ENCODE measurements at regions not wholly inside any gene's neighbourhood (a gene's known extent, or its start where the extent isn't known, plus 50 kb on each side); places are given as distances from the start of the nearest gene placed in this dataset.

DNA sequence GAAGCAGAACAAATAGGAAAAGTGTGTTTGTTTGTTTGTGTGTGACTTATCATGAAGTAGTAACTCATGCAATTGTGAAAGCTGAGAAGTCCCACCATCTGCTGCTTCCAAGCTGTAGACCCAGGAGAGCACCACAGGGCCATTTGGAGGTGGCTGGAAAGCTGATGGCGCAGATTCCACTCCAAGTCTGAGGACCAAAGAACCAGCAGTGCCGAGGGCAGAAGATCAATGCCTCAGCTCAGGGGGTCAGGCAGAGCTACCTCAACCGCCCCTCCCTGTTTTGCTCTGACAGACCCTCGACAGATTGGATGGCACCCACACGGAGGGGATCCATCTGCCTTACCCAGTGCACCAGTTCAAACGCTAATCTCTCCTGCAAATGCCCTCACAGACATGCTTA, 896.2 kb downstream of the BRD1 start:
- Histone ChIP-seq H3K4me3 (ENCODE audit: low read length in 2 of 2) (no peak overlapping the region), H2BK15ac (ENCODE audit: low read length) (no peak overlapping the region), H3K14ac (ENCODE audit: low read length) (no peak overlapping the region), H2BK12ac (ENCODE audit: low read length) (no peak overlapping the region), H2BK120ac (ENCODE audit: low read depth, low read length) (no peak overlapping the region), H3K79me1 (ENCODE audit: low read depth, low read length) (no peaks in the 10 kb centered on the region), H3K9me3 (replicated peaks in 1 of 2; ENCODE audit: control insufficient read depth in 2 of 2, insufficient read depth in 1 of 2, low read depth in 1 of 2, low read length in 2 of 2) (peaks cover 0 to 7% of the 10 kb centered on the region in 2 donors), H3K18ac (ENCODE audit: low read length) (peak overlapping the region; percentile 2), H4K8ac (ENCODE audit: low read depth, low read length) (no peak overlapping the region), H2AFZ (ENCODE audit: low read length) (no peak overlapping the region), H3K27ac (replicated peaks; ENCODE audit: low read length) (no peak overlapping the region), H3K4me1 (ENCODE audit: control insufficient read depth in 2 of 2, insufficient read depth in 1 of 2, low read depth in 1 of 2, low read length in 2 of 2) (no peaks in the 10 kb centered on the region), H2AK5ac (ENCODE audit: low read depth, low read length) (no peak overlapping the region), H3K9ac (ENCODE audit: low read depth, low read length, poor library complexity) (no peak overlapping the region), H3K4me2 (ENCODE audit: insufficient read depth, low read length, poor library complexity, severe bottlenecking) (no peak overlapping the region), H3K36me3 (replicated peaks in 1 of 2; ENCODE audit: control insufficient read depth in 2 of 2, insufficient read depth in 2 of 2, low read length in 2 of 2) (no peaks in the 10 kb centered on the region), H2BK5ac (ENCODE audit: low read length) (no peak overlapping the region), H3K27me3 (ENCODE audit: control insufficient read depth in 3 of 3, insufficient read depth in 3 of 3, low read depth in 1 of 3, low read length in 3 of 3) (no peaks in the 10 kb centered on the region), H3K4ac (ENCODE audit: low read length) (no peak overlapping the region), H4K91ac (ENCODE audit: low read depth, low read length, poor library complexity) (no peak overlapping the region), H3K23ac (ENCODE audit: low read depth, low read length, poor library complexity) (no peak overlapping the region)
- DNase-seq (ENCODE audit: low spot score), result no peak
- no CpG with 5 or more reads among the region's 6 CpGs for WGBS, 2 donors (ENCODE audit: extremely low coverage in 2 of 2, insufficient read length in 2 of 2, insufficient replicate concordance in 1 of 2)

- no peaks in the 10 kb centered on the region for H3K4me1 ChIP-seq (ENCODE audit: control insufficient read depth in 2 of 2, insufficient read depth in 1 of 2, low read depth in 1 of 2, low read length in 2 of 2)
- H3K9ac ChIP-seq (ENCODE audit: low read depth, low read length, poor library complexity), result peak overlapping the region; percentile 70
- H3K18ac ChIP-seq (ENCODE audit: low read length), result peak overlapping the region; percentile 82
- no peak overlapping the region for H3K14ac ChIP-seq (ENCODE audit: low read length)
- H2BK15ac ChIP-seq (ENCODE audit: low read length), result peak overlapping the region; percentile 27
- H2BK12ac ChIP-seq (ENCODE audit: low read length), result no peak overlapping the region
- no peak for DNase-seq (ENCODE audit: low spot score)
- no peaks in the 10 kb centered on the region for H3K36me3 ChIP-seq (replicated peaks in 1 of 2; ENCODE audit: control insufficient read depth in 2 of 2, insufficient read depth in 2 of 2, low read length in 2 of 2)
- no peak overlapping the region for H3K27ac ChIP-seq (replicated peaks; ENCODE audit: low read length)
- peak overlapping the region; percentile 61 for H2AK5ac ChIP-seq (ENCODE audit: low read depth, low read length)
- H3K4me3 ChIP-seq (ENCODE audit: low read length in 2 of 2), result no peak overlapping the region
- H4K91ac ChIP-seq (ENCODE audit: low read depth, low read length, poor library complexity), result no peak overlapping the region
- no peak overlapping the region for H2BK5ac ChIP-seq (ENCODE audit: low read length)
- H3K79me1 ChIP-seq (ENCODE audit: low read depth, low read length), result no peaks in the 10 kb centered on the region
- peak overlapping the region; percentile 78 for H4K8ac ChIP-seq (ENCODE audit: low read depth, low read length)
- H2BK120ac ChIP-seq (ENCODE audit: low read depth, low read length), result no peak overlapping the region
- no peak overlapping the region for H3K4me2 ChIP-seq (ENCODE audit: insufficient read depth, low read length, poor library complexity, severe bottlenecking)
- peaks cover 0 to 4% of the 10 kb centered on the region in 2 donors for H3K9me3 ChIP-seq (replicated peaks in 1 of 2; ENCODE audit: control insufficient read depth in 2 of 2, insufficient read depth in 1 of 2, low read depth in 1 of 2, low read length in 2 of 2)
- no peaks in the 10 kb centered on the region for H3K27me3 ChIP-seq (ENCODE audit: control insufficient read depth in 3 of 3, insufficient read depth in 3 of 3, low read depth in 1 of 3, low read length in 3 of 3)
- H3K4ac ChIP-seq (ENCODE audit: low read length), result no peak overlapping the region
- H2AFZ ChIP-seq (ENCODE audit: low read length), result no peak overlapping the region
- no peak overlapping the region for H3K23ac ChIP-seq (ENCODE audit: low read depth, low read length, poor library complexity)
- whole genome bisulfite sequencing, 2 donors (ENCODE audit: extremely low coverage in 2 of 2, insufficient read length in 2 of 2, insufficient replicate concordance in 1 of 2), result no CpG with 5 or more reads among the region's 10 CpGs
Measured at GRCh38 chr22:48929276-48929790, 898.3 kb downstream of the BRD1 start.

- no peak overlapping the region for H3K4ac ChIP-seq (ENCODE audit: low read length)
Measured at GRCh38 chr22:48927591-48927990, 900.1 kb downstream of the BRD1 start.

GRCh38 chr22:48926643-48927042, 901.0 kb downstream of the BRD1 start:
- Histone ChIP-seq H2BK12ac (ENCODE audit: low read length) (no peak overlapping the region), H3K4ac (ENCODE audit: low read length) (no peak overlapping the region), H4K91ac (ENCODE audit: low read depth, low read length, poor library complexity) (no peak overlapping the region), H2BK120ac (ENCODE audit: low read depth, low read length) (no peak overlapping the region), H3K18ac (ENCODE audit: low read length) (no peak overlapping the region), H2BK15ac (ENCODE audit: low read length) (no peak overlapping the region), H2AFZ (ENCODE audit: low read length) (no peak overlapping the region), H2AK5ac (ENCODE audit: low read depth, low read length) (no peak overlapping the region), H3K14ac (ENCODE audit: low read length) (no peak overlapping the region), H3K23ac (ENCODE audit: low read depth, low read length, poor library complexity) (no peak overlapping the region), H2BK5ac (ENCODE audit: low read length) (no peak overlapping the region), H3K27me3 (ENCODE audit: control insufficient read depth in 3 of 3, insufficient read depth in 3 of 3, low read depth in 1 of 3, low read length in 3 of 3) (no peaks in the 10 kb centered on the region), H3K4me1 (ENCODE audit: control insufficient read depth in 2 of 2, insufficient read depth in 1 of 2, low read depth in 1 of 2, low read length in 2 of 2) (peaks cover 0 to 2% of the 10 kb centered on the region in 2 donors), H4K8ac (ENCODE audit: low read depth, low read length) (no peak overlapping the region), H3K27ac (replicated peaks; ENCODE audit: low read length) (no peak overlapping the region), H3K9me3 (replicated peaks in 1 of 2; ENCODE audit: control insufficient read depth in 2 of 2, insufficient read depth in 1 of 2, low read depth in 1 of 2, low read length in 2 of 2) (no peaks in the 10 kb centered on the region), H3K4me2 (ENCODE audit: insufficient read depth, low read length, poor library complexity, severe bottlenecking) (no peak overlapping the region), H3K36me3 (replicated peaks in 1 of 2; ENCODE audit: control insufficient read depth in 2 of 2, insufficient read depth in 2 of 2, low read length in 2 of 2) (no peaks in the 10 kb centered on the region), H3K4me3 (ENCODE audit: low read length in 2 of 2) (no peak overlapping the region), H3K9ac (ENCODE audit: low read depth, low read length, poor library complexity) (no peak overlapping the region), H3K79me1 (ENCODE audit: low read depth, low read length) (no peaks in the 10 kb centered on the region)
- DNase-seq (ENCODE audit: low spot score), result no peak
- no CpG with 5 or more reads among the region's 11 CpGs for WGBS, 2 donors (ENCODE audit: extremely low coverage in 2 of 2, insufficient read length in 2 of 2, insufficient replicate concordance in 1 of 2)

More at GRCh38 chr22:48927591-48927990, 900.1 kb downstream of the BRD1 start:
- Histone ChIP-seq H2BK5ac (ENCODE audit: low read length) (no peak overlapping the region), H4K91ac (ENCODE audit: low read depth, low read length, poor library complexity) (no peak overlapping the region), H3K79me1 (ENCODE audit: low read depth, low read length) (no peaks in the 10 kb centered on the region), H3K27ac (replicated peaks; ENCODE audit: low read length) (no peak overlapping the region), H4K8ac (ENCODE audit: low read depth, low read length) (no peak overlapping the region), H2BK120ac (ENCODE audit: low read depth, low read length) (no peak overlapping the region), H3K9me3 (replicated peaks in 1 of 2; ENCODE audit: control insufficient read depth in 2 of 2, insufficient read depth in 1 of 2, low read depth in 1 of 2, low read length in 2 of 2) (peaks cover 0 to 4% of the 10 kb centered on the region in 2 donors), H3K23ac (ENCODE audit: low read depth, low read length, poor library complexity) (no peak overlapping the region), H3K4me3 (ENCODE audit: low read length in 2 of 2) (no peak overlapping the region), H3K9ac (ENCODE audit: low read depth, low read length, poor library complexity) (no peak overlapping the region), H3K36me3 (replicated peaks in 1 of 2; ENCODE audit: control insufficient read depth in 2 of 2, insufficient read depth in 2 of 2, low read length in 2 of 2) (no peaks in the 10 kb centered on the region), H3K4me1 (ENCODE audit: control insufficient read depth in 2 of 2, insufficient read depth in 1 of 2, low read depth in 1 of 2, low read length in 2 of 2) (no peaks in the 10 kb centered on the region), H2AK5ac (ENCODE audit: low read depth, low read length) (no peak overlapping the region), H3K27me3 (ENCODE audit: control insufficient read depth in 3 of 3, insufficient read depth in 3 of 3, low read depth in 1 of 3, low read length in 3 of 3) (no peaks in the 10 kb centered on the region), H3K4me2 (ENCODE audit: insufficient read depth, low read length, poor library complexity, severe bottlenecking) (no peak overlapping the region), H3K18ac (ENCODE audit: low read length) (no peak overlapping the region), H3K14ac (ENCODE audit: low read length) (no peak overlapping the region), H2AFZ (ENCODE audit: low read length) (no peak overlapping the region), H2BK15ac (ENCODE audit: low read length) (no peak overlapping the region), H2BK12ac (ENCODE audit: low read length) (no peak overlapping the region)
- no CpG with 5 or more reads among the region's 13 CpGs for WGBS, 2 donors (ENCODE audit: extremely low coverage in 2 of 2, insufficient read length in 2 of 2, insufficient replicate concordance in 1 of 2)
- no peak for DNase-seq (ENCODE audit: low spot score)
